Esophagus squamous epithelium (tissue), 4 donors: ENCODE measurements at regions not wholly inside any gene's neighbourhood (a gene's known extent, or its start where the extent isn't known, plus 50 kb on each side); places are given as distances from the start of the nearest gene placed in this dataset.

Experiments used
- CTCF ChIP-seq, 6 experiments: fragments of 450-650 bp in 4 of 6; fragments of 200-600 bp in 2 of 6; sonication (generic) in 2 of 6; IDR thresholded peaks; one replicate each; pipeline ENCODE4 v1.5.1; 2016 to 2019; ENCODE audit warnings: antibody characterized with exemption in 6 of 6, mild to moderate bottlenecking in 4 of 6, moderate library complexity in 4 of 6
- POLR2A ChIP-seq, 4 donors: fragments of 450-650 bp; IDR thresholded peaks; one replicate each; pipeline ENCODE4 v1.6.1; 2017; ENCODE audit warnings: antibody characterized with exemption in 4 of 4, mild to moderate bottlenecking in 4 of 4, moderate library complexity in 3 of 4

DNA sequence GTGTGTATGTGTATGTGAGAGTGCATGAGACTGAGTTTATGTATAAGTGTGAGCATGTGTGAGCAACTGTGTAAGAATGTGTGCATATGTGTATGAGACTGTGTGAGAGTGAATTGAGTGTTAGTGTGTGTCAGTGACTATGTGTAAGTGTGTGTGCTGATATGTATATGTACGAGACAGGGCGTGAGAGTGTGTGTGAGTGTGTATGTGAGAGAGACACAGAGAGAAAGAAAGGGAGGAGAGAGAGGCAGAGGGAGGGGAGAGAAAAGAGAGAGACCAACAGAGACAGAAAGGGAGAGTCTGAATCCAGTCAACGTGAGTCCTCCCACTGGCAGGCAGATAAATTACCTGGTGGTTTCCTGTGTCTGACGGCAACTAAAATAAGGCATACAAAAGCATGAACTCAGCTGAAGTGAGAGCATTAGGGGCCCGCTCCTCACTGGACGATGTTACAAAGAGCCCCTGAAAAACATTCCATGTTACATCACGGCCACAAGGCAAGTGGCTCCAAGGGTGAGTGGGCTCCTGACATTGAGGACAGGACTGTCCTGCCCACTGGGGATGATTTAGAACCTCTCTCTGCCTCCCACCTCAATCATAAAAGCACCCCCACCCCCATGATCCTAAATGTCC, 66.6 kb upstream of the TIAM1 start:
- no peak for TF ChIP-seq CTCF (IDR thresholded peaks at IDR 0.05)
- TF ChIP-seq POLR2A (IDR thresholded peaks at IDR 0.05), result no peak
